Hepatocyte (in vitro differentiated cells): ENCODE measurements at regions not wholly inside any gene's neighbourhood (a gene's known extent, or its start where the extent isn't known, plus 50 kb on each side); places are given as distances from the start of the nearest gene placed in this dataset.
"Not testable (repeated sequence)": the region's sequence is repeated elsewhere in the genome, so short reads cannot be mapped to it uniquely, and the experiment has no call there.

Experiments used
- DNase-seq: peaks from one replicate; pipeline ENCODE4 v3.0.0-alpha.2; 2016; ENCODE audit warnings: low spot score
- H2AFZ ChIP-seq: fragments of 200-600 bp; sonication (generic); 2 replicates; pipeline ENCODE4 v1.6.0; 2016; ENCODE audit warnings: antibody characterized with exemption, mild to moderate bottlenecking
- H3K27ac ChIP-seq: fragments of 200-600 bp; sonication (generic); 2 replicates; pipeline ENCODE4 v1.5.1; 2016; ENCODE audit warnings: mild to moderate bottlenecking
- H3K27me3 ChIP-seq: fragments of 200-600 bp; sonication (generic); 2 replicates; pipeline ENCODE4 v1.6.1; 2016
- H3K36me3 ChIP-seq: fragments of 200-600 bp; sonication (generic); replicated peaks from 2 replicates; pipeline ENCODE4 v1.5.1; 2016; ENCODE audit warnings: low read depth; ENCODE audit not compliant: insufficient read depth
- H3K4me1 ChIP-seq: fragments of 200-600 bp; sonication (generic); 2 replicates; pipeline ENCODE4 v1.5.1; 2016; ENCODE audit warnings: mild to moderate bottlenecking, moderate library complexity; ENCODE audit not compliant: insufficient read depth
- H3K4me2 ChIP-seq: fragments of 200-600 bp; sonication (generic); 2 replicates; pipeline ENCODE4 v1.6.0; 2016
- H3K4me3 ChIP-seq: fragments of 200-600 bp; sonication (generic); 2 replicates; pipeline ENCODE4 v1.5.1; 2016; ENCODE audit warnings: mild to moderate bottlenecking
- H3K79me2 ChIP-seq: fragments of 200-600 bp; sonication (generic); 2 replicates; pipeline ENCODE4 v1.6.0; 2017; ENCODE audit warnings: mild to moderate bottlenecking
- H3K9me2 ChIP-seq: fragments of 200-600 bp; sonication (generic); replicated peaks from 2 replicates; pipeline ENCODE4 v1.6.0; 2017; ENCODE audit warnings: mild to moderate bottlenecking; ENCODE audit not compliant: insufficient read depth
- H3K9me3 ChIP-seq: fragments of 200-600 bp; sonication (generic); 2 replicates; pipeline ENCODE4 v1.5.1; 2016; ENCODE audit warnings: low read depth, mild to moderate bottlenecking
- H4K20me1 ChIP-seq: fragments of 200-600 bp; sonication (generic); 2 replicates; pipeline ENCODE4 v1.6.0; 2016; ENCODE audit warnings: mild to moderate bottlenecking; ENCODE audit not compliant: insufficient read depth, poor library complexity, severe bottlenecking
- CTCF ChIP-seq: fragments of 200-600 bp; sonication (generic); IDR thresholded peaks from 2 replicates; pipeline ENCODE4 v1.5.1; 2016; ENCODE audit warnings: antibody characterized with exemption, mild to moderate bottlenecking; ENCODE audit not compliant: poor library complexity
- EZH2 ChIP-seq: fragments of 200-600 bp; sonication (generic); IDR thresholded peaks from 2 replicates; pipeline ENCODE4 v1.6.1; 2016; ENCODE audit warnings: antibody characterized with exemption, mild to moderate bottlenecking, borderline replicate concordance
- EZH2phosphoT487 ChIP-seq: fragments of 200-600 bp; sonication (generic); IDR thresholded peaks from one replicate; pipeline ENCODE4 v1.6.1; 2018; ENCODE audit warnings: antibody characterized with exemption, mild to moderate bottlenecking, low read depth, moderate library complexity; ENCODE audit not compliant: unreplicated experiment, severe bottlenecking
- WGBS: methylation state at CpG from one replicate; pipeline ENCODE4 v1.1.6; 2016; ENCODE audit warnings: low lambda C conversion rate; ENCODE audit errors: missing lambda C conversion rate; 5-methylcytosine and 5-hydroxymethylcytosine counted together

- Histone ChIP-seq H3K27ac (peak overlapping the region; percentile 64), H3K79me2 (no peaks in the 10 kb centered on the region), H2AFZ (no peak overlapping the region), H3K4me3 (no peak overlapping the region), H3K36me3 (no peaks in the 10 kb centered on the region), H4K20me1 (no peaks in the 10 kb centered on the region), H3K4me2 (no peak overlapping the region), H3K9me2 (no peaks in the 10 kb centered on the region), H3K9me3 (no peaks in the 10 kb centered on the region), H3K4me1 (no peaks in the 10 kb centered on the region), H3K27me3 (no peaks in the 10 kb centered on the region)
- no peak for DNase-seq
- TF ChIP-seq EZH2, result no peak
- no peak for TF ChIP-seq CTCF
- no peak for TF ChIP-seq EZH2phosphoT487
Observed at GRCh38 chr12:66822961-66823360, 144.1 kb upstream of the GRIP1 start.

- peak; percentile 34 for DNase-seq
- Histone ChIP-seq H3K4me3 (no peak overlapping the region), H3K27ac (peak overlapping the region; percentile 64), H3K9me3 (no peaks in the 10 kb centered on the region), H2AFZ (no peak overlapping the region), H3K79me2 (no peaks in the 10 kb centered on the region), H3K4me2 (no peak overlapping the region), H3K27me3 (no peaks in the 10 kb centered on the region), H4K20me1 (no peaks in the 10 kb centered on the region), H3K36me3 (no peaks in the 10 kb centered on the region), H3K4me1 (no peaks in the 10 kb centered on the region), H3K9me2 (no peaks in the 10 kb centered on the region)
- TF ChIP-seq EZH2phosphoT487, result no peak
- no peak for TF ChIP-seq EZH2
- no peak for TF ChIP-seq CTCF
- 60% methylated on average over 5 of the region's 5 CpGs for whole genome bisulfite sequencing
Observed at GRCh38 chr12:66823857-66824570, 145.1 kb upstream of the GRIP1 start.

GRCh38 chr12:66825921-66826320, 147.0 kb upstream of the GRIP1 start:
- not testable (repeated sequence) for H3K9me3 ChIP-seq

GRCh38 chr12:66829660-66830325, 150.9 kb upstream of the GRIP1 start:
- 95% methylated on average over 3 of the region's 3 CpGs for WGBS
- TF ChIP-seq CTCF (no peak), EZH2phosphoT487 (no peak), EZH2 (no peak)
- Histone ChIP-seq H4K20me1 (no peaks in the 10 kb centered on the region), H3K4me1 (no peaks in the 10 kb centered on the region), H3K36me3 (no peaks in the 10 kb centered on the region), H3K27me3 (no peaks in the 10 kb centered on the region), H3K4me3 (no peak overlapping the region), H2AFZ (no peak overlapping the region), H3K79me2 (no peaks in the 10 kb centered on the region), H3K9me2 (no peaks in the 10 kb centered on the region), H3K4me2 (no peak overlapping the region), H3K27ac (no peak overlapping the region), H3K9me3 (no peaks in the 10 kb centered on the region)
- no peak for DNase-seq

More at GRCh38 chr12:66825921-66826320, 147.0 kb upstream of the GRIP1 start:
- H4K20me1 ChIP-seq, H3K4me2 ChIP-seq, H2AFZ ChIP-seq, H3K27ac ChIP-seq, H3K79me2 ChIP-seq, H3K4me3 ChIP-seq, H3K36me3 ChIP-seq, DNase-seq, H3K4me1 ChIP-seq, H3K27me3 ChIP-seq, H3K9me2 ChIP-seq: not testable (repeated sequence)
- WGBS, result 85% methylated on average over 2 of the region's 2 CpGs
